ENCODE measurements at regions not wholly inside any gene's neighbourhood (a gene's known extent, or its start where the extent isn't known, plus 50 kb on each side); places are given as distances from the start of the nearest gene placed in this dataset.

DNA sequence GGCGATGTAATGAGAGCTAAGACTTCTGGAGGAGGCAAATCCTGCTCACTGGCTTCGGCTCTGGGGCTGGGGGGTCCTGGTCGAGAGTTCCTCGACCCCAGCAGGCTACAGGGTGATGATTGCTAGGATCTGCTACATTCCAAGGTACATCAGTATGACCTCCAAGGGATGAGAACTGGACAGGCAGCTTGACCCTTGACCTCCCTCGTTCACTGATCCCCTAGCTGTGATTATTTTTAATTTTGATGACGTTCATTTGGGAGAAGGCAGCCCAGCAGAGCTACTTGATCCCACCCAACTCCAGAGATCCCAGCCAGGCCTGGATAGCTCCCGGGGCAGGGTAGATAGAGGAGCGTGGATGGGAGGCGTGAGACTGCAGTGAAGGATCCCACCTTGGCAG, 242.3 kb downstream of the MAF start:
- 83 to 85% methylated on average over 8 to 9 of the region's 9 CpGs for WGBS, 2 donors
- no peak for ATAC-seq (ENCODE audit: low FRiP score in 2 of 2)
- Histone ChIP-seq H3K27ac (no peak overlapping the region), H3K36me3 (no peaks in the 10 kb centered on the region), H3K4me1 (no peaks in the 10 kb centered on the region), H3K4me3 (no peak overlapping the region), H3K27me3 (no peaks in the 10 kb centered on the region), H3K9me3 (no peaks in the 10 kb centered on the region)
- TF ChIP-seq POLR2A (IDR thresholded peaks at IDR 0.05) (no peak), EP300 (IDR thresholded peaks at IDR 0.05) (no peak), POLR2AphosphoS5 (IDR thresholded peaks at IDR 0.05) (no peak)
- TF ChIP-seq, protein P1, sequence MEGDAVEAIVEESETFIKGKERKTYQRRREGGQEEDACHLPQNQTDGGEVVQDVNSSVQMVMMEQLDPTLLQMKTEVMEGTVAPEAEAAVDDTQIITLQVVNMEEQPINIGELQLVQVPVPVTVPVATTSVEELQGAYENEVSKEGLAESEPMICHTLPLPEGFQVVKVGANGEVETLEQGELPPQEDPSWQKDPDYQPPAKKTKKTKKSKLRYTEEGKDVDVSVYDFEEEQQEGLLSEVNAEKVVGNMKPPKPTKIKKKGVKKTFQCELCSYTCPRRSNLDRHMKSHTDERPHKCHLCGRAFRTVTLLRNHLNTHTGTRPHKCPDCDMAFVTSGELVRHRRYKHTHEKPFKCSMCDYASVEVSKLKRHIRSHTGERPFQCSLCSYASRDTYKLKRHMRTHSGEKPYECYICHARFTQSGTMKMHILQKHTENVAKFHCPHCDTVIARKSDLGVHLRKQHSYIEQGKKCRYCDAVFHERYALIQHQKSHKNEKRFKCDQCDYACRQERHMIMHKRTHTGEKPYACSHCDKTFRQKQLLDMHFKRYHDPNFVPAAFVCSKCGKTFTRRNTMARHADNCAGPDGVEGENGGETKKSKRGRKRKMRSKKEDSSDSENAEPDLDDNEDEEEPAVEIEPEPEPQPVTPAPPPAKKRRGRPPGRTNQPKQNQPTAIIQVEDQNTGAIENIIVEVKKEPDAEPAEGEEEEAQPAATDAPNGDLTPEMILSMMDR (IDR thresholded peaks at IDR 0.05) = no peak
- DNase-seq = no peak

DNA sequence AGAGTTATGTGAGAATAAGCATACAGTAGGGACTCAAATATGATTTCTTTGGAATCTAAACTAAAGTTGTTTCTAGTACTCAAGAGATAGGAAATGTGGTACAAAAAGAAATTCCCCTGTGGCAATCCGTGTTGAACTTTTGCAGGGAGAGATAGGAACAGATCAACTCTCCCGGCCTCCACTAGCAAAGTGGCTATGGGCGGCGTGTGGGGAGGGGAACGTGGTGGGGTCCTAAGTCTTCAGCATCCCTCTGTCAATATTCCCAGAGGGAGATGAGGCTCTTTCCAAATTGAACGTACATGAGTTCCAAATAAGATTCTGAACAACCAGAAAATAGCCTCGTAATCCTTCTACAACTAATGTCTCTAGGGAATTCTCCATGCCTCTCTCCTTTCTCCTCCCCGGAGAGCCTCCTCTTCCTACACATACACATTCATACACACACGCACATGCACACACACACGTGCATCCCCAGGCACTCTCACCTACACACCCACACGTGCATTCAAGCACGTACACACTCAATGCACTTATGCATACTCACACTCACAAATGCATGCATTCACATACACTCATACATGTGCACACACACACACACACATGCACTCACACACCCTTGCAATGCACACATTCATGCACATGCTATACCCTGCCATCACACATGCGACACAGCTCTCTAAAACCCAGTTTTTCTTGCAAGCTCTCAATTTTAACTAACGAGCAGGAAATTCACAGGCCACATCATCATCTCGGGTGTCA, 244.8 kb downstream of the MAF start:
- no peaks in the 10 kb centered on the region for H3K4me1 ChIP-seq
- DNase-seq (no peak), ATAC-seq (ENCODE audit: low FRiP score in 2 of 2) (no peak)
- H3K4me3 ChIP-seq = no peak overlapping the region
- no peak for TF ChIP-seq POLR2AphosphoS5 (IDR thresholded peaks at IDR 0.05)
- TF ChIP-seq, protein P1 (IDR thresholded peaks at IDR 0.05) = no peak
- TF ChIP-seq POLR2A (IDR thresholded peaks at IDR 0.05) = no peak
- no peak for TF ChIP-seq EP300 (IDR thresholded peaks at IDR 0.05)
- 85 to 90% methylated on average over 15 of the region's 15 CpGs for WGBS, 2 donors
- no peak overlapping the region for H3K27ac ChIP-seq
- no peaks in the 10 kb centered on the region for H3K27me3 ChIP-seq
- H3K9me3 ChIP-seq = no peaks in the 10 kb centered on the region
- H3K36me3 ChIP-seq = no peaks in the 10 kb centered on the region

DNA sequence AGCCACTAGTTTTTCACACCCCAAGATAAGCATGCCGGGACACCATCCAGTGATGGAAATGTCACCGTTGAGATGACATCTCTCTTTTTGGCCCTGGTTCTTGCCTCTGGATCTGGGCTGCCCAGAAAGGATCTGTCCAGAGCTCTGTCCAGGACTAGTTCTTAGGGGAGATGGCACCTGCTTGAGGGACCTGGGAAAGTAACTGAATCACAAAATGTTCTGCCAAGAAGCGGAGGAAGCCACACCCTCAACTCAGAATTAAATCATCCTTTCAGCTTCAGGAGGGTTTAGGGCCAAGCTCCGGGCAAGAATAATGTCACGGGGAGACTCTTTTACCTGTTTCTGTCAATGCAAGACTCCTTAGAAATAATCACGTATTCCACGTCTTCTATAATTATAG, 248.6 kb downstream of the MAF start:
- no peaks in the 10 kb centered on the region for H3K27me3 ChIP-seq
- TF ChIP-seq EP300 (IDR thresholded peaks at IDR 0.05) (no peak), POLR2AphosphoS5 (IDR thresholded peaks at IDR 0.05) (no peak), POLR2A (IDR thresholded peaks at IDR 0.05) (no peak)
- TF ChIP-seq, protein P1 (IDR thresholded peaks at IDR 0.05) = no peak
- H3K36me3 ChIP-seq = no peaks in the 10 kb centered on the region
- H3K27ac ChIP-seq = no peak overlapping the region
- no peaks in the 10 kb centered on the region for H3K4me1 ChIP-seq
- DNase-seq = no peak
- no peak overlapping the region for H3K4me3 ChIP-seq
- ATAC-seq (ENCODE audit: low FRiP score in 2 of 2) = no peak
- H3K9me3 ChIP-seq = no peaks in the 10 kb centered on the region
- WGBS, 2 donors = 83 to 85% methylated on average over 7 of the region's 7 CpGs

DNA sequence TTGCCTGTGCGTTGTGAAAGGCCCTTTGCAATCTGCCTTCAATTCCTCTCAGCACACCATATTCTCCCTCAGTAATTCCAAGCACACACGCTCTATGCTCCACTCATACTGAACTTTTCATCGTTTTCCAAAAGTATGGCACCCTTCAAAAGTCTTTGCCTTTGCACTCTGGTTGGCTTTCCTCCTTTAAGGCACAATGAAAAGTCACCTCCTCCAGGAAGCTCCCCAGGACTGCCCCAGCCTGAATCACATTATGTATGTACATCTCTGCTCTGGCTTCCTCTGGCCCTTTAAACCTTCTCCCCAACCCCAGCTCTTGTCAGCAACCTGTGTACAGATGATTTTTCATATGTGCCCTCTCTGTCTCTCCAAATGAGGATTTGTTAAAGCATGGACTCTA, 250.7 kb downstream of the MAF start:
- TF ChIP-seq POLR2A (IDR thresholded peaks at IDR 0.05) = no peak
- no peak for TF ChIP-seq EP300 (IDR thresholded peaks at IDR 0.05)
- TF ChIP-seq, protein P1 (IDR thresholded peaks at IDR 0.05) = no peak
- no peak for TF ChIP-seq POLR2AphosphoS5 (IDR thresholded peaks at IDR 0.05)
- no peak overlapping the region for H3K27ac ChIP-seq
- ATAC-seq (ENCODE audit: low FRiP score in 2 of 2) (no peak), DNase-seq (no peak)
- H3K36me3 ChIP-seq = no peaks in the 10 kb centered on the region
- no peak overlapping the region for H3K4me3 ChIP-seq
- no peaks in the 10 kb centered on the region for H3K4me1 ChIP-seq
- no peaks in the 10 kb centered on the region for H3K9me3 ChIP-seq
- 90 to 98% methylated on average over 3 of the region's 3 CpGs for whole genome bisulfite sequencing, 2 donors
- no peaks in the 10 kb centered on the region for H3K27me3 ChIP-seq

Measured in upper lobe of left lung (tissue), 6 donors.